HG03354 (cell line): ENCODE measurements at regions not wholly inside any gene's neighbourhood (a gene's known extent, or its start where the extent isn't known, plus 50 kb on each side); places are given as distances from the start of the nearest gene placed in this dataset.

Experiments used
- ATAC-seq: cut with Tn5 transposase; IDR thresholded peaks from one replicate; pipeline ENCODE4 v1.9.1; 2021; ENCODE audit warnings: mild to moderate bottlenecking; ENCODE audit not compliant: unreplicated experiment, poor library complexity, severe bottlenecking

GRCh38 chr3:34783876-34784275 is 855.4 kb upstream of the ARPP21 start:
- ATAC-seq, result no peak

- no peak for ATAC-seq
Measured at GRCh38 chr3:34793057-34793456, 846.3 kb upstream of the ARPP21 start.

GRCh38 chr3:34807611-34808010 is 831.7 kb upstream of the ARPP21 start:
- ATAC-seq, result no peak

GRCh38 chr3:34808287-34808686 is 831.0 kb upstream of the ARPP21 start:
- ATAC-seq, result no peak

GRCh38 chr3:34828847-34829246 is 810.5 kb upstream of the ARPP21 start:
- no peak for ATAC-seq

GRCh38 chr3:34832865-34833508 is 806.3 kb upstream of the ARPP21 start:
- ATAC-seq, result no peak

- ATAC-seq, result no peak
Measured at GRCh38 chr3:34837848-34838741, 801.2 kb upstream of the ARPP21 start.

- no peak for ATAC-seq
Measured at GRCh38 chr3:34842706-34843480, 796.4 kb upstream of the ARPP21 start.

GRCh38 chr3:34844323-34844620 is 795.1 kb upstream of the ARPP21 start:
- no peak for ATAC-seq

- ATAC-seq, result no peak
Measured at GRCh38 chr3:34851137-34851536, 788.2 kb upstream of the ARPP21 start.

GRCh38 chr3:34852844-34853439 is 786.4 kb upstream of the ARPP21 start:
- no peak for ATAC-seq

- ATAC-seq, result no peak
Measured at GRCh38 chr3:34856081-34856947, 783.0 kb upstream of the ARPP21 start.

- ATAC-seq, result peak; percentile 72
Measured at GRCh38 chr3:34858067-34858660, 781.2 kb upstream of the ARPP21 start.

GRCh38 chr3:34859746-34860145 is 779.6 kb upstream of the ARPP21 start:
- no peak for ATAC-seq

- no peak for ATAC-seq
Measured at GRCh38 chr3:34862456-34862855, 776.9 kb upstream of the ARPP21 start.

- no peak for ATAC-seq
Measured at GRCh38 chr3:34863485-34863884, 775.8 kb upstream of the ARPP21 start.

GRCh38 chr3:34864011-34864410 is 775.3 kb upstream of the ARPP21 start:
- no peak for ATAC-seq

- ATAC-seq, result no peak
Measured at GRCh38 chr3:34865346-34865745, 774.0 kb upstream of the ARPP21 start.

- no peak for ATAC-seq
Measured at GRCh38 chr3:34868935-34869334, 770.4 kb upstream of the ARPP21 start.
